Spleen (tissue), 11 donors: ENCODE measurements at regions not wholly inside any gene's neighbourhood (a gene's known extent, or its start where the extent isn't known, plus 50 kb on each side); places are given as distances from the start of the nearest gene placed in this dataset.

Experiments
- DNase-seq: peaks from one replicate; pipeline ENCODE4 v3.0.0-alpha.2; 2020
- H3K27ac ChIP-seq, 8 donors: fragments of 200-600 bp; sonication (generic) in 7 of 8; 1 replicate in 4 of 8; 2 replicates in 4 of 8; pipeline versions ENCODE4 v1.5.0 to v1.8.0; 2016 to 2021; ENCODE audit warnings: inconsistent platforms in 4 of 8, mild to moderate bottlenecking in 4 of 8, moderate library complexity in 1 of 8
- H3K27me3 ChIP-seq, 7 donors: fragments of 200-600 bp; sonication (generic) in 6 of 7; replicated peaks in 1 of 7; 1 replicate in 4 of 7; 2 replicates in 3 of 7; pipeline versions ENCODE4 v1.5.0 to v1.8.0; 2016 to 2021; ENCODE audit warnings: inconsistent platforms in 3 of 7, mild to moderate bottlenecking in 1 of 7
- H3K36me3 ChIP-seq, 6 donors: fragments of 200-600 bp; sonication (generic) in 5 of 6; 1 replicate in 4 of 6; 2 replicates in 2 of 6; pipeline versions ENCODE4 v1.5.0 to v1.8.0; 2016 to 2021; ENCODE audit warnings: inconsistent platforms in 2 of 6
- H3K4me1 ChIP-seq, 6 donors: fragments of 200-600 bp; sonication (generic) in 5 of 6; 1 replicate in 3 of 6; 2 replicates in 3 of 6; pipeline versions ENCODE4 v1.5.0 to v1.8.0; 2016 to 2021; ENCODE audit warnings: inconsistent platforms in 3 of 6
- H3K4me3 ChIP-seq, 8 donors: fragments of 200-600 bp; sonication (generic) in 7 of 8; 1 replicate in 4 of 8; 2 replicates in 4 of 8; pipeline versions ENCODE4 v1.5.0 to v1.8.0; 2016 to 2021; ENCODE audit warnings: inconsistent platforms in 4 of 8, mild to moderate bottlenecking in 4 of 8, moderate library complexity in 2 of 8
- H3K9me3 ChIP-seq, 8 donors: fragments of 200-600 bp; sonication (generic) in 7 of 8; 1 replicate in 4 of 8; 2 replicates in 4 of 8; pipeline versions ENCODE4 v1.5.0 to v1.8.0; 2016 to 2021; ENCODE audit warnings: inconsistent platforms in 4 of 8
- POLR2A ChIP-seq, 3 donors: fragments of 450-650 bp; IDR thresholded peaks; one replicate each; pipeline ENCODE4 v1.5.1; 2017; ENCODE audit warnings: antibody characterized with exemption in 3 of 3, mild to moderate bottlenecking in 1 of 3
- POLR2AphosphoS5 ChIP-seq, 3 donors: sonication (generic); formaldehyde crosslinking; IDR thresholded peaks; one replicate each; pipeline ENCODE4 v1.5.1; 2017; ENCODE audit warnings: antibody characterized with exemption in 3 of 3
- WGBS, 5 donors: extraction: QIAGEN DNeasy Blood & Tissue Kit in 3 of 5; methylation state at CpG; one replicate each; pipeline versions ENCODE4 v1.1.5 to v1.1.7; 2013 to 2018; 5-methylcytosine and 5-hydroxymethylcytosine counted together
- intact Hi-C: fragments of 100-400 bp; cut with DNase I; formaldehyde crosslinking; loops from one replicate; pipeline ENCODE4 v1.15.0; 2023; ENCODE audit warnings: low total_unique reads
- TF ChIP-seq, protein P1 (sequence below), 11 experiments: fragments of 200-600 bp in 7 of 11; fragments of 450-650 bp in 4 of 11; sonication (generic) in 4 of 11; IDR thresholded peaks in 8 of 11; conservative IDR thresholded peaks in 3 of 11; 1 replicate in 7 of 11; 2 replicates in 4 of 11; pipeline versions ENCODE4 v1.4.0 to v1.8.0; 2016 to 2021; ENCODE audit warnings: antibody characterized with exemption in 11 of 11, inconsistent platforms in 4 of 11, mild to moderate bottlenecking in 1 of 11
- donor health status: healthy with polysubstance abuse.
- donor health status: DM: no; HTN: no; CAD: no; lungs with moderate emphysema.
- donor health status: DM: no; HTN: no; CAD: no.
- donor health status: Bipolar disorder and iron deficiency.
- donor health status: healthy.
- donor health status: DM: no; HTN: no; CAD: no.
- donor health status: DM: yes; HTN: yes; CAD: no.

DNA sequence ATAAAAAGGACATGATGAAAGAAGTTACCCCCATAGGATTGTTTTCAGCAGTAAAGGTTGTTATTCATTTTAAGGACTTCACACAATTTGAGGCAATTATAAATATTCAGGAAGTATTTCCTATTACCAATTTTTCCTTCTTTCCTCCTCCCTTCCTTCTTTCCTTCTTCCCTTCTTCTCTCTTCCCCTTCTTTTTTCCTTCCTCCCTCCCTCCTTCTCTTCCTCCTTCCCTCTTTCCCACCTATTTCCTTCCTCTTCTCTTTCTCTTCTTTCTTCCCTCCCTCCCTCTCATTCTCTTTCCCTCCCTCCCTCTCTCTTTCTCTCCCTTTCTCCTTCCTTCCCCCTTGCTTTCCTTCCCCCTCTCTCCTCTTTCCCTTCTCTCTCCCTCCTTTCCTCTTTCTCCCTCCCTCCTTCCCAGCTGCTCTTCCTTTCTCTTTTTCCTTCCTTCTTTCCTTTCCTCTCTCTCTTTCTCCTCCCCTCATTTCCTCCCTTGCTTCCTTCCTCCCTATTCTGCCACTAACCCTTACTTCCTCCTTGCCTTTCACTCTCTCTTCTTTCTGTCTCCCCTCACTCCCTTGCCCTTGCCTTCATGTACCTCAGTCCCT lies 105.1 kb downstream of the ADRB2 start:
- no peaks in the 10 kb centered on the region for H3K27me3 ChIP-seq
- DNase-seq: no peak
- intact Hi-C loops: no loop called here

DNA sequence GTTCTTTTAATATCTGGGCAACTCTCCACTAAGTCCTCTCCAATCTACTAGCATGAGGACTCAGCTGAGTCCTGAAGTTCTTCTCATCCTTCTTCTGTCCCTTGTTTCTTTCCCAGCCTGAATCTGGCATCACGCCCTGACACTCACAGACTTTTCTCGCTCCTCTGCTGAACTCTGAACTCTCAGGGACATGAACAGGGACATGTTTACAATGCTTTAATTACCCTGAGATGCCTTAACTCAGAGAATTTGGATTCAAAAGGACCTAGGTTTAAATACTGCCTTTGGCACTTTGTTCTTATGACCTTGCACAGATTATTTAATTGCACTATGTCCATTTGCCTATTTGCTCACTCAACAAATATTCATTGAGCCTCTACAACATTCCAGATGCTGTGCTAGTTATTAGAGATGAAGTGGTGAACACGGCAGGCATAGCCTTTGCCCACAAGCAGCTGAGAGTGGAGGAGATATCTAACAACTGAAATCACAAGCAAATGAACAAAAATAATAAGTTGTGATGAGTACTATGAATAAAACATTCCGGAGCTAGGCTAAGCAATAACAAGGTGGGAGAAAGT lies 106.0 kb downstream of the ADRB2 start:
- intact Hi-C loops: no loop called here
- no peak overlapping the region for H3K4me3 ChIP-seq
- WGBS, 5 donors: 81 to 87% (median 86%) methylated on average over 4 of the region's 4 CpGs

More for the DNA sequence above, 105.1 kb downstream of the ADRB2 start:
- H3K36me3 ChIP-seq: no peaks in the 10 kb centered on the region
- TF ChIP-seq, protein P1, sequence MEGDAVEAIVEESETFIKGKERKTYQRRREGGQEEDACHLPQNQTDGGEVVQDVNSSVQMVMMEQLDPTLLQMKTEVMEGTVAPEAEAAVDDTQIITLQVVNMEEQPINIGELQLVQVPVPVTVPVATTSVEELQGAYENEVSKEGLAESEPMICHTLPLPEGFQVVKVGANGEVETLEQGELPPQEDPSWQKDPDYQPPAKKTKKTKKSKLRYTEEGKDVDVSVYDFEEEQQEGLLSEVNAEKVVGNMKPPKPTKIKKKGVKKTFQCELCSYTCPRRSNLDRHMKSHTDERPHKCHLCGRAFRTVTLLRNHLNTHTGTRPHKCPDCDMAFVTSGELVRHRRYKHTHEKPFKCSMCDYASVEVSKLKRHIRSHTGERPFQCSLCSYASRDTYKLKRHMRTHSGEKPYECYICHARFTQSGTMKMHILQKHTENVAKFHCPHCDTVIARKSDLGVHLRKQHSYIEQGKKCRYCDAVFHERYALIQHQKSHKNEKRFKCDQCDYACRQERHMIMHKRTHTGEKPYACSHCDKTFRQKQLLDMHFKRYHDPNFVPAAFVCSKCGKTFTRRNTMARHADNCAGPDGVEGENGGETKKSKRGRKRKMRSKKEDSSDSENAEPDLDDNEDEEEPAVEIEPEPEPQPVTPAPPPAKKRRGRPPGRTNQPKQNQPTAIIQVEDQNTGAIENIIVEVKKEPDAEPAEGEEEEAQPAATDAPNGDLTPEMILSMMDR (IDR thresholded peaks at IDR 0.05 in 8 of 11, conservative IDR thresholded peaks at IDR 0.05 in 3 of 11): no peak
- TF ChIP-seq POLR2AphosphoS5 (IDR thresholded peaks at IDR 0.05) (no peak), POLR2A (IDR thresholded peaks at IDR 0.05) (no peak)
- peaks cover 0 to 7% (median 0%) of the 10 kb centered on the region in 6 donors for H3K4me1 ChIP-seq
- no peak overlapping the region for H3K27ac ChIP-seq
- H3K4me3 ChIP-seq: no peak overlapping the region
- no peaks in the 10 kb centered on the region for H3K9me3 ChIP-seq

DNA sequence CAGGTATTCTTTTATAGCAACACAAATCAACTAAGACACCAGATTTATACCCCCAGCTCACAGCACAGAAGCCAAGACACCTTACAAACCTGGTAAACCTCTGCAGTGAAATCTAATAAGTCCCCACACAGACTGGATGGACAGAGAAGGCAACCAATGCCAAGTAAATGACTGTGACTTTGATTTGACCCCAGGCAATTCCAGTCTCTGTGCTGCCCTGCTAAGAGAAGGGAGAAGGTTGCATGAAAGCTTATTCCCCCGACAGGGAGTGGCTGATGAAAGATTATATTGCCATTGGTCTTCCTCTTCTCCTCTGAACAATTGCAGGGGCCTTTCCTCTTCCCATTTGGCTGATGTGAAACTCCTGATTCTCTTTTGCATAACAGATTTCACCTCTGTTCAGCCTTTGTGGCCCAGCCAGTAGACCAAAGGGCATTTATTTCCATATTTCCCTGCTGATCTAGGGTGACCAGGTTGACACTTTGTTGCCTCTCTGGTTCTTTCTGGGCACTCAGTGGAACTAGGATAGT lies 107.6 kb downstream of the ADRB2 start:
- 37 to 67% (median 47%) methylated on average over 1 of the region's 1 CpG for WGBS, 5 donors
- TF ChIP-seq, protein P1 (IDR thresholded peaks at IDR 0.05 in 8 of 11, conservative IDR thresholded peaks at IDR 0.05 in 3 of 11): no peak
- TF ChIP-seq POLR2AphosphoS5 (IDR thresholded peaks at IDR 0.05) (no peak), POLR2A (IDR thresholded peaks at IDR 0.05) (no peak)

More for the DNA sequence above, 106.0 kb downstream of the ADRB2 start:
- Histone ChIP-seq H3K36me3 (no peaks in the 10 kb centered on the region), H3K27me3 (no peaks in the 10 kb centered on the region), H3K9me3 (no peaks in the 10 kb centered on the region), H3K27ac (no peak overlapping the region), H3K4me1 (peaks cover 0 to 7% (median 0%) of the 10 kb centered on the region in 6 donors)
- TF ChIP-seq POLR2AphosphoS5 (IDR thresholded peaks at IDR 0.05) (no peak), POLR2A (IDR thresholded peaks at IDR 0.05) (no peak)
- TF ChIP-seq, protein P1 (IDR thresholded peaks at IDR 0.05 in 8 of 11, conservative IDR thresholded peaks at IDR 0.05 in 3 of 11): no peak
- no peak for DNase-seq

DNA sequence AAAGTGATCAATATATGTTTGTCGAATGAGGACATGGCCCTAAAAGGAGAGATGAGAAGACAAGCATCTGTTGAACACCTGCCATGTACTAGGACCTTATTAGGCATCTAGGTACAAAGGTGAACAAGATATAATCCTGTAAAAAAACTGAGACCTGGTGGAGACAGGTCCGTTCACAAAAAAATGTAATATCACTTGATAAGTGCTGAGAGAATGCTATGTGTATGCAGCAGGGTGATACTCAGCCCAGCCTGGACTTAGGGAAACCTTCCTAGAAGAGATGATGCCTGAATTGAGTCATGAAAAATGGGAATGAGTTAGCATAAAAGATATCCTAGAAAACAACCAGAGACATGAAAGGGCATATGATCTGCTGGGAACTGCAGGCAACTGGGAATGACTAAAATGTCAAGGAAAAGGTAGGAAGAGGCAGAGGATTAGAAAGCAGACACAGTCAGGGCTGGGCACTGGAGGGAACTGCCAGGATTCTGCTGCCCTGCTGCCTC lies 108.5 kb downstream of the ADRB2 start:
- DNase-seq: no peak
- intact Hi-C loops: no loop called here
- H3K36me3 ChIP-seq: no peaks in the 10 kb centered on the region
- H3K4me3 ChIP-seq: no peak overlapping the region
- TF ChIP-seq, protein P1 (IDR thresholded peaks at IDR 0.05 in 8 of 11, conservative IDR thresholded peaks at IDR 0.05 in 3 of 11): no peak
- TF ChIP-seq POLR2A (IDR thresholded peaks at IDR 0.05): no peak
- TF ChIP-seq POLR2AphosphoS5 (IDR thresholded peaks at IDR 0.05): no peak
- WGBS, 5 donors: 90 to 94% (median 92%) methylated on average over 2 of the region's 2 CpGs
- peaks cover 0 to 4% (median 0%) of the 10 kb centered on the region in 6 donors for H3K4me1 ChIP-seq
- H3K9me3 ChIP-seq: no peaks in the 10 kb centered on the region
- no peaks in the 10 kb centered on the region for H3K27me3 ChIP-seq
- no peak overlapping the region for H3K27ac ChIP-seq

More for the DNA sequence above, 107.6 kb downstream of the ADRB2 start:
- H3K4me1 ChIP-seq: peaks cover 0 to 7% (median 0%) of the 10 kb centered on the region in 6 donors
- no peak for DNase-seq
- intact Hi-C loops: no loop called here
- H3K27ac ChIP-seq: no peak overlapping the region
- H3K4me3 ChIP-seq: no peak overlapping the region
- H3K27me3 ChIP-seq: no peaks in the 10 kb centered on the region
- H3K9me3 ChIP-seq: no peaks in the 10 kb centered on the region
- H3K36me3 ChIP-seq: no peaks in the 10 kb centered on the region
